H1 (cell line): ENCODE measurements at regions not wholly inside any gene's neighbourhood (a gene's known extent, or its start where the extent isn't known, plus 50 kb on each side); places are given as distances from the start of the nearest gene placed in this dataset.

Experiments
- CTCF ChIA-PET: fragments of 300-600 bp; sonication (Branson Sonifier 250); formaldehyde crosslinking; loops from one replicate; lab custom pipeline; 2021; ENCODE audit not compliant: partially characterized antibody; lab: Charles Lee
- POLR2A ChIA-PET: fragments of 300-600 bp; sonication (Branson Sonifier 250); formaldehyde crosslinking; loops from one replicate; lab custom pipeline; 2021; ENCODE audit warnings: inconsistent platforms; ENCODE audit not compliant: partially characterized antibody; lab: Charles Lee
- DNase-seq, 2 experiments: peaks; one replicate each; pipeline versions ENCODE4 v3.0.0 to v3.0.0-alpha.2; 2010 to 2022; ENCODE audit warnings: low spot score in 2 of 2, low read depth in 1 of 2, mixed read lengths in 1 of 2
- FAIRE-seq: peaks from 2 replicates; lab custom pipeline; 2011; peaks lifted over from hg19 to GRCh38; lab: Jason Lieb, UNC
- H2AFZ ChIP-seq: 2 replicates; pipeline ENCODE4 v1.8.1; 2012; ENCODE audit warnings: low read length, inconsistent platforms
- H2AK5ac ChIP-seq: 2 replicates; pipeline ENCODE4 v1.6.1; 2013; ENCODE audit warnings: low read depth, low read length
- H2BK120ac ChIP-seq: replicated peaks from 2 replicates; pipeline ENCODE3; 2013; ENCODE audit warnings: low read depth, low read length, inconsistent platforms
- H2BK12ac ChIP-seq: 2 replicates; pipeline ENCODE4 v1.6.1; 2013; ENCODE audit warnings: low read depth, low read length
- H2BK15ac ChIP-seq: 2 replicates; pipeline ENCODE4 v1.6.1; 2013; ENCODE audit warnings: low read length
- H2BK20ac ChIP-seq: 2 replicates; pipeline ENCODE4 v1.6.1; 2013; ENCODE audit warnings: low read length
- H2BK5ac ChIP-seq: 2 replicates; pipeline ENCODE4 v1.6.1; 2013; ENCODE audit warnings: low read depth, low read length
- H3K14ac ChIP-seq: 2 replicates; pipeline ENCODE4 v1.6.1; 2013; ENCODE audit warnings: inconsistent platforms; ENCODE audit not compliant: insufficient read length
- H3K18ac ChIP-seq: 2 replicates; pipeline ENCODE4 v1.6.1; 2013; ENCODE audit warnings: low read length; ENCODE audit errors: extremely low read depth
- H3K23ac ChIP-seq: 2 replicates; pipeline ENCODE4 v1.6.1; 2013; ENCODE audit warnings: inconsistent platforms; ENCODE audit not compliant: insufficient read length
- H3K23me2 ChIP-seq: 2 replicates; pipeline ENCODE4 v1.6.1; 2013; ENCODE audit warnings: low read depth, low read length
- H3K27ac ChIP-seq: 2 replicates; pipeline ENCODE4 v1.6.1; 2011; ENCODE audit warnings: low read depth, low read length, inconsistent platforms
- H3K27me3 ChIP-seq, 4 experiments: replicated peaks in 1 of 4; 1 replicate in 1 of 4; 2 replicates in 3 of 4; pipeline versions ENCODE4 v1.6.1 to v1.8.1; 2011 to 2013; ENCODE audit warnings: low read length in 3 of 4, mild to moderate bottlenecking in 3 of 4, inconsistent platforms in 2 of 4, mixed read lengths in 2 of 4, moderate library complexity in 1 of 4; ENCODE audit not compliant: control insufficient read depth in 3 of 4, insufficient read depth in 3 of 4; ENCODE audit errors: extremely low read depth in 1 of 4
- H3K36me3 ChIP-seq, 4 experiments: 2 replicates each; pipeline versions ENCODE4 v1.6.1 to v1.8.1; 2011 to 2013; ENCODE audit warnings: mild to moderate bottlenecking in 4 of 4, low read length in 3 of 4, moderate library complexity in 2 of 4, control low read depth in 1 of 4, inconsistent platforms in 1 of 4; ENCODE audit not compliant: insufficient read depth in 4 of 4, control insufficient read depth in 2 of 4
- H3K4ac ChIP-seq: replicated peaks from 2 replicates; pipeline ENCODE3; 2013; ENCODE audit warnings: low read length, low read depth, mixed read lengths, inconsistent platforms; ENCODE audit not compliant: insufficient read length
- H3K4me1 ChIP-seq, 4 experiments: replicated peaks in 1 of 4; 1 replicate in 1 of 4; 2 replicates in 3 of 4; pipeline versions ENCODE4 v1.6.1 to v1.8.1; 2011 to 2013; ENCODE audit warnings: low read length in 3 of 4, inconsistent platforms in 2 of 4, mixed read lengths in 1 of 4; ENCODE audit not compliant: insufficient read depth in 4 of 4, control insufficient read depth in 3 of 4
- H3K4me2 ChIP-seq, 2 experiments: 2 replicates each; pipeline versions ENCODE4 v1.6.1 to v1.8.1; 2011 to 2013; ENCODE audit warnings: low read depth in 2 of 2, low read length in 2 of 2, control low read depth in 1 of 2, inconsistent platforms in 1 of 2, mild to moderate bottlenecking in 1 of 2; ENCODE audit not compliant: insufficient read depth in 1 of 2
- H3K4me3 ChIP-seq, 4 experiments: fragments of 200-600, 300-600 bp in 1 of 4; sonication (generic), shearing (Covaris generic), sonication (Bioruptor Twin) in 1 of 4; 2 replicates each; pipeline versions ENCODE4 v1.5.1 to v1.8.1; 2011 to 2016; ENCODE audit warnings: low read length in 4 of 4, low read depth in 3 of 4, control low read depth in 2 of 4, inconsistent platforms in 2 of 4, mild to moderate bottlenecking in 2 of 4, mixed read lengths in 1 of 4, moderate library complexity in 1 of 4; ENCODE audit not compliant: insufficient read depth in 2 of 4; ENCODE audit errors: extremely low read depth in 1 of 4
- H3K56ac ChIP-seq: replicated peaks from 2 replicates; pipeline ENCODE3; 2013; ENCODE audit warnings: low read depth, mild to moderate bottlenecking, mixed read lengths, low read length, inconsistent platforms; ENCODE audit not compliant: insufficient read length
- H3K79me1 ChIP-seq: 2 replicates; pipeline ENCODE4 v1.6.1; 2013; ENCODE audit warnings: low read depth, low read length, control low read depth
- H3K79me2 ChIP-seq, 2 experiments: 2 replicates each; pipeline versions ENCODE4 v1.6.1 to v1.8.1; 2012 to 2013; ENCODE audit warnings: low read length in 2 of 2, mild to moderate bottlenecking in 2 of 2, inconsistent platforms in 1 of 2; ENCODE audit not compliant: insufficient read depth in 2 of 2, control insufficient read depth in 1 of 2
- H3K9ac ChIP-seq, 4 experiments: replicated peaks in 1 of 4; 1 replicate in 1 of 4; 2 replicates in 3 of 4; pipeline versions ENCODE4 v1.6.1 to v1.8.1; 2011 to 2013; ENCODE audit warnings: low read depth in 3 of 4, low read length in 3 of 4, control low read depth in 2 of 4, mild to moderate bottlenecking in 2 of 4, moderate library complexity in 2 of 4, inconsistent platforms in 1 of 4; ENCODE audit errors: extremely low read depth in 1 of 4
- H3K9me3 ChIP-seq, 2 experiments: 2 replicates each; pipeline versions ENCODE4 v1.6.1 to v1.8.1; 2012 to 2013; ENCODE audit warnings: mild to moderate bottlenecking in 2 of 2, moderate library complexity in 2 of 2, control low read depth in 1 of 2, inconsistent platforms in 1 of 2, low read depth in 1 of 2, low read length in 1 of 2, mixed read lengths in 1 of 2; ENCODE audit not compliant: insufficient read depth in 2 of 2
- H4K20me1 ChIP-seq, 2 experiments: replicated peaks in 1 of 2; 2 replicates each; pipeline versions ENCODE3 to v1.8.1; 2011 to 2013; ENCODE audit warnings: inconsistent platforms in 2 of 2, low read length in 2 of 2, mild to moderate bottlenecking in 1 of 2; ENCODE audit not compliant: insufficient read depth in 2 of 2, control insufficient read depth in 1 of 2
- H4K5ac ChIP-seq: 2 replicates; pipeline ENCODE4 v1.6.1; 2013; ENCODE audit warnings: low read length, low read depth, mixed read lengths, inconsistent platforms; ENCODE audit not compliant: insufficient read length
- H4K8ac ChIP-seq: 2 replicates; pipeline ENCODE4 v1.8.0; 2013; ENCODE audit warnings: mild to moderate bottlenecking, moderate library complexity, low read length, inconsistent platforms; ENCODE audit not compliant: insufficient read depth; ENCODE audit errors: extremely low read depth
- H4K91ac ChIP-seq: replicated peaks from 2 replicates; pipeline ENCODE3; 2013; ENCODE audit warnings: low read length, mixed read lengths, inconsistent platforms; ENCODE audit not compliant: insufficient read length
- CTBP2 ChIP-seq: IDR thresholded peaks from 2 replicates; pipeline ENCODE4 v1.7.0; 2011; ENCODE audit warnings: borderline replicate concordance, mild to moderate bottlenecking, moderate library complexity, mixed read lengths, low read length; ENCODE audit not compliant: insufficient read depth, insufficient read length
- FOSL1 ChIP-seq: IDR thresholded peaks from 2 replicates; pipeline ENCODE4 v1.6.1; 2011; ENCODE audit warnings: mild to moderate bottlenecking, low read depth, low read length, moderate library complexity; ENCODE audit not compliant: insufficient read depth
- KDM5A ChIP-seq: fragments of 200-600 bp; IDR thresholded peaks from 2 replicates; pipeline ENCODE4 v1.7.1; 2012; ENCODE audit warnings: mild to moderate bottlenecking, low read length, inconsistent platforms, mixed read lengths
- POLR2AphosphoS5 ChIP-seq: IDR thresholded peaks from 2 replicates; pipeline ENCODE4 v1.6.1; 2011; ENCODE audit warnings: low read depth, low read length
- RBBP5 ChIP-seq: IDR thresholded peaks from 2 replicates; pipeline ENCODE4 v1.7.1; 2012; ENCODE audit warnings: low read depth, mild to moderate bottlenecking, inconsistent platforms, low read length, moderate library complexity, borderline replicate concordance
- SP1 ChIP-seq: IDR thresholded peaks from 2 replicates; pipeline ENCODE4 v1.6.1; 2011; ENCODE audit warnings: low read depth, low read length
- TAF7 ChIP-seq: optimal IDR thresholded peaks from 2 replicates; pipeline ENCODE3; 2011; ENCODE audit warnings: low read depth, mild to moderate bottlenecking, inconsistent platforms, low read length, moderate library complexity, borderline replicate concordance
- WGBS, 2 experiments: shearing (Covaris generic) in 1 of 2; methylation state at CpG; one replicate each; pipeline versions ENCODE4 v1.1.6 to v1.1.7; 2013 to 2015; ENCODE audit warnings: low lambda C conversion rate in 2 of 2, mixed read lengths in 2 of 2, inconsistent platforms in 1 of 2, low coverage in 1 of 2, missing lambda C conversion rate in 1 of 2; ENCODE audit not compliant: insufficient replicate concordance in 2 of 2, insufficient coverage in 1 of 2, insufficient read length in 1 of 2; ENCODE audit errors: extremely low coverage in 1 of 2, missing lambda C conversion rate in 1 of 2; 5-methylcytosine and 5-hydroxymethylcytosine counted together
- TF ChIP-seq, protein P1 (sequence below): IDR thresholded peaks from 2 replicates; pipeline ENCODE4 v1.6.1; 2012; ENCODE audit warnings: inconsistent platforms
- TF ChIP-seq, protein P2 (sequence below): IDR thresholded peaks from 2 replicates; pipeline ENCODE4 v1.6.1; 2011; ENCODE audit warnings: low read depth, mild to moderate bottlenecking, low read length; ENCODE audit not compliant: insufficient read depth
- TF ChIP-seq, protein P3 (sequence below), 3 experiments: IDR thresholded peaks; 1 replicate in 2 of 3; 2 replicates in 1 of 3; pipeline versions ENCODE4 v1.5.1 to v1.6.1; 2011; ENCODE audit warnings: low read length in 3 of 3, mild to moderate bottlenecking in 3 of 3, inconsistent platforms in 2 of 3, low read depth in 1 of 3, moderate library complexity in 1 of 3; ENCODE audit not compliant: insufficient read depth in 1 of 3; ENCODE audit errors: control extremely low read depth in 1 of 3

DNA sequence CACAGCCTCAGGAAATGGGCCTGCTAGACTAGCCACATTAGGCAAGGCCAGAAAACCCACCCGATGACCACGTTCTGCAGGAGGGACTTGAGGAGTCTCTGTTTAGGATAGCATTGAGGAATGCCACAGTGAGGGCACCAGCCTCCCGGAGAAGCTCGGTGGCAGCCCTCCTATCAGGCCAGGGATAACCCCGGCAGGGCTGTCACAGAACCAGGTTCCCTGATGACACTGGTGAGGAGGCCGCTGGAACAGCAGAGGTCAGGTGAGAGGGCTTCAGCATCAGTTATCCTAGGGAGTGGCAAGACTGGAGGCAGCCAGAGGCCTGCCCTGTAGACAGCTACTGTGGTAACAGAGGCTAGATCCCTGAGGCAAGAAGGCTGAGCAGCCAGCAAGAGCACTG, 157.6 kb downstream of the MYLK4 start:
- FAIRE-seq, result no peak
- H3K9me3 ChIP-seq, result no peaks in the 10 kb centered on the region; a peak in 1 of 4 replicates
- WGBS, 2 experiments, result 96% methylated on average over 6 of the region's 6 CpGs; no CpG with 5 or more reads in 1 of the 2 experiments
- H3K4me1 ChIP-seq, result peaks cover 0 to 2% (median 0%) of the 10 kb centered on the region in 4 experiments; a peak in 1 of 7 replicates
- H2AFZ ChIP-seq, result no peak overlapping the region
- no peak overlapping the region for H3K56ac ChIP-seq
- H3K14ac ChIP-seq, result no peak overlapping the region
- no peak overlapping the region for H3K18ac ChIP-seq
- no peak for DNase-seq
- H3K23me2 ChIP-seq, result no peaks in the 10 kb centered on the region
- H2AK5ac ChIP-seq, result no peak overlapping the region
- H4K5ac ChIP-seq, result no peak overlapping the region
- H4K91ac ChIP-seq, result no peak overlapping the region
- no peaks in the 10 kb centered on the region for H3K79me2 ChIP-seq
- POLR2A ChIA-PET, result interaction anchor here (1.1 kb wide), 1 partner anchor 30 kb away, joined by 3 read pairs; no protein-coding TSS in a partner anchor
- H3K27ac ChIP-seq, result no peak overlapping the region
- no peak overlapping the region for H2BK12ac ChIP-seq
- no peaks in the 10 kb centered on the region for H3K27me3 ChIP-seq
- H4K20me1 ChIP-seq, result no peaks in the 10 kb centered on the region
- TF ChIP-seq, protein P1, sequence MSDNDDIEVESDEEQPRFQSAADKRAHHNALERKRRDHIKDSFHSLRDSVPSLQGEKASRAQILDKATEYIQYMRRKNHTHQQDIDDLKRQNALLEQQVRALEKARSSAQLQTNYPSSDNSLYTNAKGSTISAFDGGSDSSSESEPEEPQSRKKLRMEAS, result no peak
- TF ChIP-seq, protein P2, sequence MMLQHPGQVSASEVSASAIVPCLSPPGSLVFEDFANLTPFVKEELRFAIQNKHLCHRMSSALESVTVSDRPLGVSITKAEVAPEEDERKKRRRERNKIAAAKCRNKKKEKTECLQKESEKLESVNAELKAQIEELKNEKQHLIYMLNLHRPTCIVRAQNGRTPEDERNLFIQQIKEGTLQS, result no peak
- TF ChIP-seq FOSL1 (no peak), TAF7 (no peak), POLR2AphosphoS5 (no peak), RBBP5 (no peak), KDM5A (no peak), SP1 (no peak), CTBP2 (no peak)
- TF ChIP-seq, protein P3, sequence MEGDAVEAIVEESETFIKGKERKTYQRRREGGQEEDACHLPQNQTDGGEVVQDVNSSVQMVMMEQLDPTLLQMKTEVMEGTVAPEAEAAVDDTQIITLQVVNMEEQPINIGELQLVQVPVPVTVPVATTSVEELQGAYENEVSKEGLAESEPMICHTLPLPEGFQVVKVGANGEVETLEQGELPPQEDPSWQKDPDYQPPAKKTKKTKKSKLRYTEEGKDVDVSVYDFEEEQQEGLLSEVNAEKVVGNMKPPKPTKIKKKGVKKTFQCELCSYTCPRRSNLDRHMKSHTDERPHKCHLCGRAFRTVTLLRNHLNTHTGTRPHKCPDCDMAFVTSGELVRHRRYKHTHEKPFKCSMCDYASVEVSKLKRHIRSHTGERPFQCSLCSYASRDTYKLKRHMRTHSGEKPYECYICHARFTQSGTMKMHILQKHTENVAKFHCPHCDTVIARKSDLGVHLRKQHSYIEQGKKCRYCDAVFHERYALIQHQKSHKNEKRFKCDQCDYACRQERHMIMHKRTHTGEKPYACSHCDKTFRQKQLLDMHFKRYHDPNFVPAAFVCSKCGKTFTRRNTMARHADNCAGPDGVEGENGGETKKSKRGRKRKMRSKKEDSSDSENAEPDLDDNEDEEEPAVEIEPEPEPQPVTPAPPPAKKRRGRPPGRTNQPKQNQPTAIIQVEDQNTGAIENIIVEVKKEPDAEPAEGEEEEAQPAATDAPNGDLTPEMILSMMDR (IDR thresholded peaks at IDR 0.05; ENCODE audit: control extremely low read depth in 1 of 3, insufficient read depth in 1 of 3, low read depth in 1 of 3, low read length in 3 of 3), result no peak
- TF ChIP-seq, all 59 proteins: peak for 0
- CTCF ChIA-PET, result interaction anchor here (1.4 to 1.6 kb wide), 2 partner anchors 8 to 157 kb away, joined by 5 read pairs; no protein-coding TSS in a partner anchor
- H3K36me3 ChIP-seq, result no peaks in the 10 kb centered on the region
- no peak overlapping the region for H4K8ac ChIP-seq
- H3K23ac ChIP-seq, result no peak overlapping the region
- H3K4ac ChIP-seq, result no peak overlapping the region
- H2BK15ac ChIP-seq, result no peak overlapping the region
- H3K9ac ChIP-seq, result no peak overlapping the region
- H2BK20ac ChIP-seq, result no peak overlapping the region
- H3K4me2 ChIP-seq, result no peak overlapping the region
- H3K79me1 ChIP-seq, result no peaks in the 10 kb centered on the region
- no peak overlapping the region; the same call in 1 of the 2 replicates for H2BK5ac ChIP-seq
- no peak overlapping the region for H3K4me3 ChIP-seq
- H2BK120ac ChIP-seq, result no peak overlapping the region
